Osteoblast (primary cell): ENCODE measurements at regions not wholly inside any gene's neighbourhood (a gene's known extent, or its start where the extent isn't known, plus 50 kb on each side); places are given as distances from the start of the nearest gene placed in this dataset.
"Not testable (repeated sequence)": the region's sequence is repeated elsewhere in the genome, so short reads cannot be mapped to it uniquely, and the experiment has no call there.

Experiments
- DNase-seq: peaks from one replicate; pipeline ENCODE4 v3.0.0; 2011; ENCODE audit warnings: low spot score, mixed read lengths; ENCODE audit not compliant: insufficient read length; ENCODE audit errors: missing footprints
- H2AFZ ChIP-seq: 2 replicates; pipeline ENCODE4 v1.6.0; 2011; ENCODE audit warnings: mild to moderate bottlenecking, low read length
- H3K27ac ChIP-seq: 2 replicates; pipeline ENCODE4 v1.5.1; 2011; ENCODE audit warnings: mild to moderate bottlenecking, low read depth, low read length, moderate library complexity
- H3K27me3 ChIP-seq: 2 replicates; pipeline ENCODE4 v1.6.0; 2012; ENCODE audit warnings: mild to moderate bottlenecking, control low read depth, inconsistent platforms, low read length, moderate library complexity; ENCODE audit not compliant: insufficient read depth
- H3K36me3 ChIP-seq: 2 replicates; pipeline ENCODE4 v1.5.1; 2011; ENCODE audit warnings: mild to moderate bottlenecking, low read length, control low read depth, moderate library complexity; ENCODE audit not compliant: insufficient read depth
- H3K4me1 ChIP-seq: 2 replicates; pipeline ENCODE4 v1.5.1; 2011; ENCODE audit warnings: mild to moderate bottlenecking, low read length, control low read depth, moderate library complexity; ENCODE audit not compliant: insufficient read depth
- H3K4me2 ChIP-seq: 2 replicates; pipeline ENCODE4 v1.6.0; 2011; ENCODE audit warnings: mild to moderate bottlenecking, low read length; ENCODE audit not compliant: insufficient read depth
- H3K4me3 ChIP-seq: fragments of 200-600 bp; sonication (generic); 3 replicates; pipeline ENCODE4 v1.5.1; 2012; ENCODE audit warnings: mild to moderate bottlenecking, low read length, inconsistent platforms; ENCODE audit not compliant: insufficient read depth
- H3K79me2 ChIP-seq: 2 replicates; pipeline ENCODE4 v1.6.0; 2012; ENCODE audit warnings: mild to moderate bottlenecking, low read length, control low read depth, inconsistent platforms; ENCODE audit not compliant: insufficient read depth
- H3K9me3 ChIP-seq: 2 replicates; pipeline ENCODE4 v1.5.1; 2011; ENCODE audit warnings: low read depth, low read length, control low read depth
- H4K20me1 ChIP-seq: 2 replicates; pipeline ENCODE4 v1.6.0; 2012; ENCODE audit warnings: mild to moderate bottlenecking, low read length, control low read depth; ENCODE audit not compliant: insufficient read depth
- CTCF ChIP-seq: IDR thresholded peaks from 2 replicates; pipeline ENCODE4 v1.5.1; 2011; ENCODE audit warnings: mild to moderate bottlenecking, low read depth, low read length, moderate library complexity; ENCODE audit errors: extremely low read depth

GRCh38 chr15:77905301-77905920, 172.1 kb downstream of the TBC1D2B start:
- Histone ChIP-seq H3K4me1 (no peaks in the 10 kb centered on the region), H3K4me2 (no peak overlapping the region), H3K4me3 (no peak overlapping the region), H3K36me3 (no peaks in the 10 kb centered on the region), H4K20me1 (no peaks in the 10 kb centered on the region), H3K27ac (no peak overlapping the region), H3K79me2 (no peaks in the 10 kb centered on the region), H2AFZ (no peak overlapping the region), H3K9me3 (no peaks in the 10 kb centered on the region), H3K27me3 (no peaks in the 10 kb centered on the region)
- no peak for TF ChIP-seq CTCF
- DNase-seq: peak; percentile 23

GRCh38 chr15:77904901-77905300, 172.6 kb downstream of the TBC1D2B start:
- peak; percentile 41 for DNase-seq
- Histone ChIP-seq H3K79me2 (no peaks in the 10 kb centered on the region), H3K36me3 (no peaks in the 10 kb centered on the region), H3K4me2 (no peak overlapping the region), H2AFZ (no peak overlapping the region), H3K9me3 (no peaks in the 10 kb centered on the region), H3K4me3 (no peak overlapping the region), H3K27me3 (no peaks in the 10 kb centered on the region), H3K4me1 (no peaks in the 10 kb centered on the region), H3K27ac (no peak overlapping the region), H4K20me1 (no peaks in the 10 kb centered on the region)
- TF ChIP-seq CTCF: no peak

GRCh38 chr15:77904436-77904821, 173.1 kb downstream of the TBC1D2B start:
- H3K79me2 ChIP-seq: no peaks in the 10 kb centered on the region
- H3K4me2 ChIP-seq: no peak overlapping the region
- no peaks in the 10 kb centered on the region for H3K4me1 ChIP-seq
- H3K9me3 ChIP-seq: no peaks in the 10 kb centered on the region
- DNase-seq: peak; percentile 55
- no peaks in the 10 kb centered on the region for H4K20me1 ChIP-seq
- H3K27me3 ChIP-seq: no peaks in the 10 kb centered on the region
- no peak for TF ChIP-seq CTCF
- H3K4me3 ChIP-seq: no peak overlapping the region
- H2AFZ ChIP-seq: no peak overlapping the region
- no peaks in the 10 kb centered on the region for H3K36me3 ChIP-seq
- H3K27ac ChIP-seq: no peak overlapping the region

- peak; percentile 80 for DNase-seq
- H3K79me2 ChIP-seq, H3K9me3 ChIP-seq, H2AFZ ChIP-seq, H4K20me1 ChIP-seq, H3K27ac ChIP-seq, H3K4me2 ChIP-seq, H3K4me1 ChIP-seq, H3K4me3 ChIP-seq, H3K27me3 ChIP-seq, H3K36me3 ChIP-seq: not testable (repeated sequence)
Measured at GRCh38 chr15:77903761-77904435, 173.6 kb downstream of the TBC1D2B start.
